Astrocyte (in vitro differentiated cells and primary cell): ENCODE measurements at regions not wholly inside any gene's neighbourhood (a gene's known extent, or its start where the extent isn't known, plus 50 kb on each side); places are given as distances from the start of the nearest gene placed in this dataset.

Experiments used
- CTCF ChIP-seq: IDR thresholded peaks from 2 replicates; pipeline ENCODE4 v1.5.1; 2011; ENCODE audit warnings: low read depth, mild to moderate bottlenecking, inconsistent platforms, low read length, moderate library complexity; ENCODE audit not compliant: insufficient read depth
- EZH2 ChIP-seq: IDR thresholded peaks from 2 replicates; pipeline ENCODE4 v1.6.1; 2012; ENCODE audit warnings: mild to moderate bottlenecking, low read length, inconsistent platforms; ENCODE audit not compliant: insufficient read depth

DNA sequence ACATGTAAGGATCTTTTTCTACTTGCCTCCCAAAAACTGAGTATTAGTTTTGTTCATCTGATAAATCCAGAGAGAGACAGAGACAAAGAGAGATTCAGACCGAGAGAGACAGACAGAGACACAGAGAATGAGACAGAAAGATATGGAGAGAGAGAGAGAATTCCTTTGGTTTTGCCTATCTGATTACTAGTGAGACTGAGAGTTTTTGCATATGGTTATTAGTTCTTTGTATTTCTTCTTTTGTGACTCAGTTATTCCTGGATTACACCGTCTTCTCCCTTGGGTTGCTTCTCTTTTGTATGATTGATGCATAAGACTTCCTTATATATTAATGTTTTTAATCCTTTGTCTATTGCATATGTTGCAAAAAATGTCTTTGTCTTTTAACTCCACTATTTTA is 91.2 kb upstream of the SPATA31C2 start:
- TF ChIP-seq CTCF = no peak
- no peak for TF ChIP-seq EZH2
